ENCODE measurements at regions not wholly inside any gene's neighbourhood (a gene's known extent, or its start where the extent isn't known, plus 50 kb on each side); places are given as distances from the start of the nearest gene placed in this dataset.

- TF ChIP-seq CTCF (IDR thresholded peaks at IDR 0.05) (no peak), POLR2A (IDR thresholded peaks at IDR 0.05) (no peak)
Measured at GRCh38 chr3:193951859-193952258, 184.1 kb upstream of the HES1 start.
